ENCODE measurements at regions not wholly inside any gene's neighbourhood (a gene's known extent, or its start where the extent isn't known, plus 50 kb on each side); places are given as distances from the start of the nearest gene placed in this dataset.

DNA sequence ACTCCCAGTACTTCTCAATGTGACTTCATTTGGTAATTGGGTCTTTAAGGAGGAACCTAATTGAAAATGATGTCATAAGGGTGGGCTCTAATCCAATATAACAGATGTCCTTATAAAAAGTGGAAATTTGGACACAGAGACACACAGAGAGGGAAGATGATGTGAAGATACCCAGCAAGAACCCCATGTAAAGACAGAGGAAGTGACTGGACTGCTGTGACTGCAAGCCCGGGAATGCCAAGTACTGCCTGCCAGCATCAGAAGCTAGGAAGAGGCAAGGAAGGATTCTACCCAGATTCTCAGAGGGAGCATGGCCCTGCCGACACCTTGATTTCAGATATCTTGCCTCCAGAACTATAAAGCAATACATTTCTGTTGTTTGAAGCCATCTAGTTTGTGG is 239.3 kb downstream of the KCTD12 start:
- DNase-seq, result no peak

DNA sequence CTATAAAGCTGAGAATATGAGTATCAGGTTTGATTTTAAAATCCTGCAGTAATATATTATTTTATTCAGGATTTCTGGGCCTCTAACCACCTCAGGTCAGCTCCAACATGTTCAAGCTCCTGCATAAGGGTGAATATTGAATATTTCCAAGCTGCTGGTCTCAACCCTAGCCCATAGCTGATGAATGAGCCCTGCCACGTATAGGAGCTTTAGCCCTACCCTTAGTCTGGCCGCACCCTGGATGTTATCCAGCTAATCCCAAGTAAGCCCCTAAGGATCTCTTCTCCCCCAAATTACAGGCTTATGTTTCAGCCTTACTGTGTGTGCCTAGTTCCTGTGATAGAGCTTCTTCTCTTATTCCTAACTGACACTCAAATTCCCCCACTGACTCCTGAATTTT is 240.6 kb downstream of the KCTD12 start:
- no peak for DNase-seq

DNA sequence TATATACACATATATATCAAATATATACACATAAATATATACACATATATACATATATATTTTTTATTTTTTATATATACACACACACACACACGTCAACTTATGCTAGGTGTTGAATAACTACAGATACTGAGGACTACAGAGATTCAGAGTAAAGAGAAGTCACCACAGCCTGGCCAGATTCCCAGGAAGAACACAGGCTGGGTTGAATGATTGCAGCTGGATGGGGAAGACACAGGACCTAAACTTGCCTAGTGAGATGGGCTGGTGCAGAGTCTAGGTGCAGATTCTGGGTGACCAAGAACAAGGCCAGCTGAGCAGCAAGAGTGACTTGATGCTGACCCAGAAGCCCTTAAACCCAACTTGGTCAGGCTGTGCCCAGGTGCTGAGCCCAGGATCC is 241.3 kb downstream of the KCTD12 start:
- DNase-seq, result no peak

DNA sequence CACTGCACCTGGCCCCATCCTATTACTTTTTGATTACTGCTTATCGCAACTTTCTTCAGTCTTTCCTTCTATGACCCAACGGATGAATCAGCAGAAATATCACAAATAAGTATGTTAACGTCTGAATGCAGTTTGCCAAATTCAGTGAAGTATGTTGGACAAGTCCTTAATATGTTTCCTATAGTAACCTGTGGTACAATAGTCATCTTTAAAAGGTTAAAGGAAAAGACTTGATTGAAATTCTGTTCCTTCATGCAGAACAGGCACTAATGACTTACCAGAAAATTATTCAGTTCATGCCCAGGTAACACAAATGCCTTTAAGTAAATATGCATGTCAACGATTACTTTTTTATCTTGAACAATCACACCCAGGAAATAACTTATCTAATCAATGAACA is 242.6 kb downstream of the KCTD12 start:
- DNase-seq, result no peak

DNA sequence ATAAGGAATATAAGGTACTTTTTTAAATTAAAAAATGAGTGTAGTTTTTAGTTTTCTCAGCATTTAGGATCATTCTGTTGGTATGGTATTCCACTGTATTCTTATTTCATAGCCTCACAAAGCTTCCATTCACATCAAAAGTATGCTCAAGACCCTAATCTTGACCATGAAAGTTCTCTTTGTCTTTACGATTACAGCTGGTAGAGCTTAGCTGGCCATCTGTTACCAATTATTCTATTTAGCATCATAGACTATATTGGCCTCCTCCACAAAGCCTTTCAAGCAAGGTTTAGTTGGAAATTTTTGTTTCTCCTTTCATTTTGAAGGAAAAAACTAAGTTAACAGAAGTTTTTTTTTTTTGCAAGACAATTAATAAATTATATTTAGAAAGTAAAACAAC is 245.1 kb downstream of the KCTD12 start:
- DNase-seq, result no peak

DNA sequence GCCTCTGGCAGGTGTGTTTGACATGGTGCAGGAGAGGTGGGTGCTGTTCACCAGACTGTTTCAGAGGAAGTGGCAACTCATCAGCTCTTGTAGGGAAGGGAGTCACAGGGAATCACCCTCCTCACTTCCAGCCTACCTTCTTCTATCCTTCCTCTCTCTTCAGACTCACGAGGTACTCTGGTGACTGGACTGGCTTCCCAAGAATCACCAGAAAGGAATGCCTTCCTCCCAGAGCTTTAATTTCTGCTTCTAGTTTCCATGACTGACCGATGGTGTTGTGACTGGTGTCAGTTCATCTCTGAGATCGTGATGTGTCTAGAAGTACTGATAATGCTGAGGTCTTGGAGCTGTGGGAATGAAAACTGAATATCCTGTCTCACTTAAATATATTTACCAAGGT is 247.3 kb downstream of the KCTD12 start:
- DNase-seq, result no peak

DNA sequence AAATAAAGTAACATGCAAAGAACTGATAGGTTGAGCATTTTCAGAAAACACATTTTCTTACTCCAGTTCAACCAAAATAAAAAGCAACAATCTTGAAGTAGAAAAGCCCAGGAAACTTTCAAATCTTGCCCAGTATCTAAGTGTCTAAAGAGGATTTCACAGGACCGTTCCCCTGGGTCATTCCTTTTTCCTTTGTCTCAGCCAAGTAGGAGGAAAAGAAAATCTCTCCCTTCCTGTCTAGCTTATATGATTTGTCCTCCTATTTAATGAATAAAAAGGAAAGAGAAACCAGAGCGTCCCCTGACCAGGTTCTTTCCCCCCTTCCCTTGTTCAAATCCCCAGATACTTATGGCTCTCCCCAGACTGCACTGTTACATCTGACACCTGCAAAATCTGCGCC is 248.0 kb downstream of the KCTD12 start:
- DNase-seq, result no peak

DNA sequence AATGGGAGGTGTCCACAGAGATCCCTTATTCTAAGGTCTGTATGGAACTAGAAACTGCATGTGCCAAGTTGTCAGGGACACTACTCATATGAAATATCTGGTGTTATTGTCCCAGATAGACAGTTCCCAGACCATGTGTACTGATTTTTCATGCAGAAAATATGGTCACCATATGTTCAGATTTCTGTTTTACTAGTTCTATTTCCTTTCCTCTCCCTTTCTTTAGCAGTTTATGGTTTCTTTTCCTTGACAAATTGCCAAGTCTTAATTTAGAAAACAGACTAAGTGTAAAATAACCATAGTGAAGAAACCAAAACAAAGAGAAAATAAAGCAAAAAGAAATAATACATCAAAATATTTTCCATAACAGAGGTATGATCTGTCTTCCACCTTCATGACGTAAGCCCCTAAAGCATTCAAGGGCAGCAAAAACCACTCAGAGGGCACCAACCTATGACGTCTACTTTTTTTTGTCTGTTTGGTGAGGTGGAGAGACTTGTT is 248.5 kb downstream of the KCTD12 start:
- no peak for DNase-seq

DNA sequence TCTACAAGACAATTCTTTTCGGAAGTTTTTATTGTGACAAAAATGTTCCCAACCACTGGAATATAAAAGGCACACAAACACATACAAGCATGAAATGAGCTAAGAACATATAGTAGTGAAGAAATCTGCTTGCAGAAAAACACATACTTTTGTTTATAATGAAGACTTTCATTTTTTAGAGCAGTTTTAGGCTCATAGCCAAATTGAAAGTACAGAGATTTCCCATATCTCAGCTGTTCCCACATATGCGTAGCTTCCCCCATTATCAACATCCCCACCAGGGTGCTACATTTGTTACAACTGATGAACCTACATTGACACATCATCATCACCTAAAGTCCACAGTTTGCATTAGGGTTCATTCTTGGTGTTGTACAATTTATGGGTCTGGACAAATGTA is 249.4 kb downstream of the KCTD12 start:
- DNase-seq, result no peak

DNA sequence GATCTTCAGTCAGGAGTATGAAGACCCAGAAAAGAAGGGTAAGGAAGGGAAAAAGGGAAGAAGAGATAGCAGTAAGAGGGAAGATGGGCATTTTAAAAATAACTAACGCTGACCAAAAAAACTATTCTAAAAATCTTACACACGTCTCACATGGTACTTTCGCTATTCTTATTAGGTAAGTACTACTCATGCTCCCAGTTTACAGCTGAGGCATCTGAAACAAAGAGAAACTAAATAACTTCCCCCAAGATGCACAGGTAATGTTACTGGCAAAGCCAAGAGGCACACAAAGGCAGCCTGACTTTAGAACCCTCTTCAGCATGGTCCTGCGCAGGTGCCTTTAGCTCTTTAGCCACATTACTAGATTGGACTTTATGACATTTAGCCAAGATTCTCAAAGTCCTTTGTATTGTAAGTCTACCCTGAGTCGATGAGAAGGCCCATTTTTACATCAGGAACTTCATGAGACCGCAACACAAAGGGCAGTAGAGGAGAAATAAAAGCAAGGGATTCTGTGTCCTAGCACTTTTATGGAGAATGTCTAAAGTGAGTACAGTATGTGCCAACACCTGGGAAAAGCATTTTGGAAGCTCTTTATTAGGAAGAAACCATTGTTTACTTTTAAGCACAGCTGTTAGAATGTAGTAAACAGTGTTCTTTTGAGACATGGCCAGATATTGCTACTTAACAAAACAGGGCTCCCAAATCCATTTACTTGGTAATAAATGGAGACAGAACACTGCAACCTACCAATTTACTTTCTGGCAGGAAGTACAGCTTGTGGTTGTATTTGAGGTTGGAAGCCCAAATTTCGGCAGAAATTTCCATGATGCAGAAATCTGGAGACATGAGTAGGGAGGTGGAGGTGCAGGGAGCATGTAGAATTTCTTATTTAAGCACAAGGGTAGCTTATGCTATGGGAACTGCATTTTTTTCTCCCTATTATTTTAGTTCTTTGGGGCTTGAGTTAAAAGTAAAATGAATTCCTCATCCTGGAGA is 250.7 kb downstream of the KCTD12 start:
- DNase-seq, result no peak

DNA sequence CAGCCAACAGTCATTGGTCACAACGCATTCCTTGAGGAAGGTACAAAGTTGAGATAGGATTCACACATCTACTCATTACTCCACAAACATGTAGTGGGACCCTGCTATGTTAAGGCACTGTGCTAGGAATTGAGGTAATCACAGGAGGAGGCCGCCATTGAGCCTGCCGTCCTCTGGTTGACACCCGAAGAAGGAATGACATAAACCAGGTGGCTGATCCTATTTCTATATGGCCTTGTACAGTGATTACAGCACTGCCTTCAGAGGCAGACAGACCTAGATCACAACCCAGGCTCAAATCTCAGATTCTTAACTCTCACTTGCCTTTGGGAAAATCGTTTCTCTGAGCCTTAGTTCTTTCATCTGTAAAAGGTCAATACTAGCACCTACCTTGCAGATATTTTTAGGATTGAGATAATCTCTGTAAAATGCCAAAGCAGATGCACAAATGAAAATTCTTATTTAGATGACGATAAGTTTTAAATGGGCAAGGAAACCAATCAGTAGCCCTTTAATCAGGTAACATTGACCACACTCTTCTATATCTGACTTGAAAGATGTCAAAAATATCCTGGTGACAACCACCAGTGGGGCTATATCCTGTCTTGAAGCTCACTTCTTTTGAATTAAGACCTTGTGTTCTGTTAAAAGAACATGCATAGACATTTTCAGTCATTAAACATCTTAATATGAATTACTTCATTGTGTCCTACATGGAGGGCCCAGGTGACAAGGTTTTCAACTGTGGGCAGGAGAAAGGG is 251.6 kb downstream of the KCTD12 start:
- no peak for DNase-seq

DNA sequence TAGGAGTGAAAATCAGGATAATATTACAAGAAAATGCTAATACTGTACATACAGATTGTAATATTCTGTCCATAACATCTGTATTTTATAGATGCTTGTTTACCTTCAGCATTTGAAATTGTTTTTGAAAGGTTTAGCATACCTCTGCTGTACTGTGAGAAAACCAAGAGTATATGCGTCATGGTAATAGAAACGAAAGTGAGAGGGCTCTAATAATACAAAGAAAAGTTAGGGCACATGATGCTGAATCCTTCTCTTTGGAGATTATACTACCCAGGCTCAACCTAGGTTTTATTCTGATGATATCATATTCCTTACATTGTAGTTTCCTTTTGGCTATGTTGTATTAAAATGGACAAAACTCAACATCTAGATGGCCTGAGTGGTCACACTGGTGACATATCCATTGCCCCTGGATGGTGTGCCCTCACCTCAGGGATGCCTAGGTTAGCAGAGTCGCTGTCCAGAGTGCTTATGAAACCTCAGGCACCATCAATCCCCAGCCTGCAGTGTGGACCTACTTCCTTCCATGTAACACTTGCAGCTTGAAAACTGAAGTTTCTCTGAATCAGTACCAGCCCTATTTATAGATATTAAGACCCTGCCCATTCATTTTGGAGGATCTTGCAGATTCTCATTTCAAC is 253.7 kb downstream of the KCTD12 start:
- no peak for DNase-seq

DNA sequence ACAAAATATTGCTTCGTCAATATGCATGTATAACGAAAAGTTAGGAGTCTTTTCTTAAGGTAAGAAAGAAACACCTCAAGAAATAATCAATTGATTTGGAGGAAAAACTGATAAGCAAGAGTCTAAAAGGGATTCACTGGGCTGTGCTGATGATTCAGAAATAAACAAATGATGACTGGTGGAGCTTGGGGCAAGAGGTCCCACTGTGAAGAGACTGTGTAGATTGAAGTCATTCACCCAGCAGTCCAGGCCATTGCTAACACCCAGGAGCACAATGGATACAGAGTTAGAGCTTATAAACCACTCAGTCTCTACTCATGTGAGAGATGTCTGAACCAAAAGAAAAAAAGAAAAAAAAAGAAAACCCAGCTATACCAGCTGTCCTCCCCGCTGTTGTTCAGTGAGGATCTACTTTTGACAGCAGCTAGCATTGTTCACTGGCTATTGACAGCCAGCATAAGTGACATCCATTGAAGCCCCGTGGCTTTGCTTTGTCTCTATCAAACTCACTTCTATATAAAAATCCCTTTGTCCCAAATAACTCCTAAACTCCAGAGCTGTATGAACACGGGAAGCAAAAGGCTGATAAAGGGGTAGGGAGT is 255.5 kb downstream of the KCTD12 start:
- no peak for DNase-seq

DNA sequence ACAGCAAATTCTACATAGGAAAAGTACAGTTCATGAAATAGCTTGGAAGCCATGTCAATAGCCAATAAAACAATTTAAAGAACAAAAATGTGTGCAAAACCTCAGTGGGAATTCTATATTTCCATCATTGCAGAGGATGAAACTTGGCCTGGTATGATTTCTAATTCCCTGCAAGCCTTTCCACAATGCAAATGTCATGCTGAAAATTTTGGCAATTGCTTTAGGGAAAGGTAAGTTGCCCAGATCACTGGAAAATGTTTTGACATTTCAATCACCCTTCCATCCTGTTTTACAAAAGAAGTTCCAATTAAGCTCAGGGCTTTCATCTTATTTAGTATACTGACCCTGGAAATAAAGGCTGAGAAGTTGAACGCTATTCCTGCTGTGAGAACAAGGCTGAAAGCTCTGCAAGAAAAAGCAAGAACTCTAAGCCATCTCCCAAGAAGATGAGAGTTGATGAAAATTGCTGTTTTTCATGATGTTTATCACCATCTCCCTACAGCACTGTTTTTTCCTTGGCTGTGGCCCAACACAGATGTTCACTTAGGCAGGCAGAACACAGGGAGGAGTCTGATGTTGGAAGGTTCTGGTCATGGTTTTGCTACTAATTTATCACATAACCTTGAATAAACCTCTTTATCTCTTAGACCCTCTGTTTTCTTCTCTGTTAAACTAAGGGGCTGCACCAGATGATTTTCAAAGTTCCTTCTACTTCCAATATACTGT is 263.7 kb downstream of the KCTD12 start:
- no peak for DNase-seq

DNA sequence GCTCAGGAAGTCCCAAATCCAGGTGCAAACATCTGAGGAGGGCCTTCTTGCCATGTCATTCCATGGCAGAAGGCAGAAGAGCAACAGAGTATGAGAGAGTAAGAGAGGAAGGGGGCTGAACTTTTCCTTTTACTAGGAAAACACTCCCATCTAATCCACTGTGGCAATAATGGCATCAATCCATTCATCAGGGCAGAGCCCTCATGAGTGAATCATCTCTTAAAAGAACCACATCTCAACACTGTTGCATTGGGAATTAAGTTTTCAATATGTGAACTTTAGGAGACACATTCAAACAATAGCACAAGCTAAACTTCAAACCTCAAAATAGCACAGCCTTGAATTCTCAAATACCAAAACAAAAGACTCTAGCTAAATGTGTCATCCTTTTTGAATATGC is 264.5 kb downstream of the KCTD12 start:
- no peak for DNase-seq

DNA sequence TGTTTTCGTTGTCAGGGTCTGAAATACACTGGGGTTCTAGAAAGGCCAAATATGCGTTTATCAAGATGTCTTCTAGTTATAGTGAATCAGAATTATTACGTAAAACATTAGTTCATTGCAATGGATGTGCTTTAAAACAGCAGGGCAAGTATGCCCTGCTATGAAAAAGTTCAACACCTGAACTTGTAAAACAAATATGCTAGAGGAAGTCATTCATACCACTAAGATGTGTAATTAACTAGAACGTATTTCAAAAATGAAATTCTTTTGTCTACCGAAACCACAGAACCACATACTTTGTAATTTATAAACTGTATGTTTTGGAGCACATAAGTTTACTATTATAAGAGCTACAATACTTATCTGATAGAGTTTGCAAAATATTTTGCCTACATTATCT is 266.2 kb downstream of the KCTD12 start:
- DNase-seq, result no peak

DNA sequence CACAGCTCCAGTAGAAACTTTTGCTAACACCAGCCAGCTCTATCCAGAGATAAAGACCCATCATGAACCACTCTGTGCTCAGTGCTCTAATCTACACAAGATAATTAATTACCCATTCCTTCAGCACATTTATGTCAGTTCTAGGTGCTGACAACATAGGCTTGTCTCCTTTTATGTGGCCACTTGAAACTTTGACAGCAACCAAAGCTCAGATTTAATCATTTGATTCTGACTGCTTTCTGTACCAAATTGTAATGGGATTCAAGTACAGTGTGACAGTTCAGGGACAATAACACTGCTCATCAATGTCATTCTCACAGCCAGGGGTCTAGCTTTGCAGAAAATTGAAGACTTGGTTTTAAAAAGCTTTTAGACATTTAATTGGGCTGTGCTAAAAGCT is 266.6 kb downstream of the KCTD12 start:
- DNase-seq, result no peak

DNA sequence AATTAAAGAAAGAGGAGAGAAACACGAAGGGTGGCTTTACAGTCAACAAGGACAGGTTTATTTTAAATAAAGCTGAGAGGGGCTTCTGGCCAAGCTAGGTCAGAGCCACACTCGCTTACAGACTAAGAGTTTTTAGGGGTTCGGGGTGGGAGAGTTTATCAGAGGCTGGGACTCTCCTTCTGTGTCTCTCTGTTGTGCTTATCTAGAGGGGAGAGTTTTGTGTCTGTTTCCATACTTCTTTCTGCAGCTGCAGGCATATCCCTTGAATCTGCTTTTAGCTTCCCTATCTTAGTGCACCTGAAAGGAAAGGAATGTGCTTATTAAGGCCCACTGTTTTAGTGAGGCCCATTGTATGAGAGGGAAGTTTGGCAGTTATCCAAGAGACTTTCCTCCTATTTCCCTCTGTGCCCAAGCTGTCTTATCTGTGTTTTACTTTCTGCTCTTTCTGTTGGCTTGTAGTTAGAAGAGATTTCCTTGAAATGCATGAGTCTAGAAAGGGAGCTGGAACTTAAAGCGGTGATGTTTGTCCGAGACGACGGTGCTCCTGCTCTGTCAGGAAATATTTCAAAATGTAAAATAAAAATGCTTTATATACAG is 275.3 kb downstream of the KCTD12 start:
- no peak for DNase-seq

DNA sequence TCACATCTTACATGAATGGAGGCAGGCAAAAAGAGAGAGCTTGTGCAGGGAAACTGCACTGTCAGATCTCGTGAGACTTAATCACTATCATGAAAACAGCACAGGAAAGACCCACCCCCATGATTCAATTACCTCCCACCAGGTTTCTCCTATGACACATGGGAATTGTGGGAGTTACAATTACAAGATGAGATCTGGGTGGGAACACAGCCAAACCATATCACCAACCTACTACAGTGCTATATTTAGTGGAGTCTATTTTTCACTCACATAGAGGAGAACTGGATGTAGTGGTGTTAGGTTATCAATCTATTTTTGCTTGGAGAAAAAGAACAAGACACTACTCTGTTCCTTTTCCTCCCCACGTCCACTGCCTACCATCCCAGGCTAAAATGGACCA is 276.6 kb downstream of the KCTD12 start:
- no peak for DNase-seq

DNA sequence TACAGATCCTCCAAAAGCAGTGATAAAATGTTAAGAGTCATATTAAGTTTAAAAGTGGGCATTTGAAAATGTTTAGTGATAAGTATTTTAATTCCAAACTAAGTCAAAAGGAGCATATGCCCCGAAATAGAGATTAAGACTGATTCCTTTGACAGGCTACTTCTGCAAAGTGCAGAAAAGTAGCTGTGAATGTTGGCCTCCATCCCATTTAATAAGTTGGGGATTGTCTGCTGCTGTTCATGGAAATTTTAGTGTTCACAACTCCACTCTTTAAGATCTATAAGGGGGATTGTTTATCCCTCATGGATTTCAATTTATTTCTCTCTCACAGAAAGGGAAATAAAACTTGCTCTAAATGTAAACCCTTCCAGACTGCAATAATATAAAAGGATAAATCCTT is 278.3 kb downstream of the KCTD12 start:
- no peak for DNase-seq

DNA sequence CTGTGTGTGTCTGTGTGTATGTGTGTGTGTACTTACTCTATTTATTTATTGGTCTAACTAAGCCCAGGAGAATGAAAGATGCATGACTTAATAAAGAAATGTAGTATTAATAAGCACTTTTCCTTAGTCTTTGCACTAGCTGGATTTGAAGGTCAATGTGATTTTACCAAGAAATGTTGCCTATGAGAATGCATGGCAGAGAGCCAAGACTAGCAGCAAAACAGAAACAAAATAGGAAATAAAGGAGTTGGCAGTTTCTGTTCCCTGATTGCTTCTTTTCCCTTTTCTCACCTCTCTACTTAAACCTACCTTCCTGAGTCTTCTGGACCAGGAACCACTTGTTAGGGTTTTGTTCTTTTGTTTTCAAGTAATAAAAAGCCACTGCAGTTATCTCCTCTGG is 286.1 kb downstream of the KCTD12 start:
- no peak for DNase-seq

DNA sequence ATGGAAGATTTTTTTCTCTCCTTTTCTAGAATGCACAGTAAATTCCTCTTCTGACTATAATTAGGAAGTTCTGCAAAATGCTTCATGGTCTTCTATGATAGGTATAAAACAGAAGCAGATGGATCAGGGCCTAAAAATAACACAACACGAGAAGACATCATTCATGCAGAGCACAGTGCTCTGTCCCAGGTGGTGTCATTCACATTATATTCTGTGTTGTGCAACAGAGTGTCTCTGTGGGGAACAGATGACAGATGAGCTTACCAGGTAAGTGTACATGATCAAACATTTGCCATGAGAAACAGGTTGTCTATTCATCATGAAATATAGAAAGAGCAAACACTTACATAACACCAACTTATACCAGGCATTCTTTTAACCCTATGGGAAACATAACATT is 288.3 kb downstream of the KCTD12 start:
- no peak for DNase-seq

All from NCI-H2029 (cell line).